Osteocyte (in vitro differentiated cells): ENCODE measurements at regions not wholly inside any gene's neighbourhood (a gene's known extent, or its start where the extent isn't known, plus 50 kb on each side); places are given as distances from the start of the nearest gene placed in this dataset.

Experiments
- DNase-seq: peaks from one replicate; pipeline ENCODE4 v3.0.0; 2021; ENCODE audit warnings: mixed read lengths; ENCODE audit not compliant: unreplicated experiment; ENCODE audit errors: extremely low spot score
- H3K27ac Mint-ChIP-seq: one replicate; pipeline ENCODE4 v1.8.0; 2021; ENCODE audit warnings: mild to moderate bottlenecking, mixed read lengths; ENCODE audit not compliant: unreplicated experiment
- H3K27me3 Mint-ChIP-seq: one replicate; pipeline ENCODE4 v1.8.0; 2021; ENCODE audit warnings: mixed read lengths; ENCODE audit not compliant: unreplicated experiment
- H3K36me3 Mint-ChIP-seq: one replicate; pipeline ENCODE4 v1.8.0; 2021; ENCODE audit warnings: mixed read lengths; ENCODE audit not compliant: unreplicated experiment
- H3K4me1 Mint-ChIP-seq: one replicate; pipeline ENCODE4 v1.8.0; 2021; ENCODE audit warnings: mixed read lengths; ENCODE audit not compliant: unreplicated experiment
- H3K4me3 Mint-ChIP-seq: one replicate; pipeline ENCODE4 v1.8.0; 2021; ENCODE audit warnings: mild to moderate bottlenecking, moderate library complexity, mixed read lengths; ENCODE audit not compliant: unreplicated experiment
- H3K9me3 Mint-ChIP-seq: one replicate; pipeline ENCODE4 v1.8.0; 2021; ENCODE audit warnings: mixed read lengths; ENCODE audit not compliant: unreplicated experiment
- TF ChIP-seq, protein P1 (sequence below): fragments of 200-600 bp; sonication (generic); IDR thresholded peaks from 2 replicates; pipeline ENCODE4 v1.5.0; 2021; ENCODE audit warnings: antibody characterized with exemption, mild to moderate bottlenecking, moderate library complexity

DNA sequence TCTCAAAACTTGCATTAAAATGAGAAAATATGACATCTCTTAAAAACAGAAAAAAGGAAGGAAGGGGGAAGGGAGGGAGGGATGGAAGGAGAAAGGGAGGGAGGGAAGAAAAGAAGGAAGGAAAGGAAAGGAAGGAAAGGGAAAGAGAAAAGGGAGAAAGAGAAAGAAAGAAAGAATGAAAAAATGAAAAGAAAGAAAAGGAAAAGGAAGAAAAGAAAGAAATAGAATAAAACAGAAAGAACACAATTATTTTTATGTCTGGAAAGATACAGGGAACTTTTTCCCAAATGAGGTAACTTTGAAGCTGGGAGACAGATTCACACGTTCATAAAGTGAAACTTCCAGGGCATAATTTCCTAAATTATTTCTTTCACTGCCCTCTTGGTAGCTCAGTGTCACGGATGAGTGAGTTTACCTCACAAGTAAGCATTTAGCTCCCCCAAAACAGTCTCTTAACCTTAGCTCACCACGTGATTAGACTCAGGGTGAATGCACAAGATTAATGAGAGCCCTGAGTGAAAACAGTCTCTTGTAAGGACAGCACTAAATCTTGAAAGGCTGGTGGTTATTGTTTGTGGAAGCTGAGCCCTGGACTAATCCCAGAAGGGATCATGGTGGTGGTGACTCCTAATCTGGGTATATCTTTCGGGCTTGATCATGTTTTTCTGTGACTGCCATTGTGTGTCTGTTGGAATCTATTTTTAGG lies 74.1 kb upstream of the HDAC9 start:
- no peaks in the 10 kb centered on the region for H3K27me3 Mint-ChIP-seq
- no peak for DNase-seq
- H3K27ac Mint-ChIP-seq = no peak overlapping the region
- H3K9me3 Mint-ChIP-seq = no peaks in the 10 kb centered on the region
- H3K4me3 Mint-ChIP-seq = no peak overlapping the region
- TF ChIP-seq, protein P1, sequence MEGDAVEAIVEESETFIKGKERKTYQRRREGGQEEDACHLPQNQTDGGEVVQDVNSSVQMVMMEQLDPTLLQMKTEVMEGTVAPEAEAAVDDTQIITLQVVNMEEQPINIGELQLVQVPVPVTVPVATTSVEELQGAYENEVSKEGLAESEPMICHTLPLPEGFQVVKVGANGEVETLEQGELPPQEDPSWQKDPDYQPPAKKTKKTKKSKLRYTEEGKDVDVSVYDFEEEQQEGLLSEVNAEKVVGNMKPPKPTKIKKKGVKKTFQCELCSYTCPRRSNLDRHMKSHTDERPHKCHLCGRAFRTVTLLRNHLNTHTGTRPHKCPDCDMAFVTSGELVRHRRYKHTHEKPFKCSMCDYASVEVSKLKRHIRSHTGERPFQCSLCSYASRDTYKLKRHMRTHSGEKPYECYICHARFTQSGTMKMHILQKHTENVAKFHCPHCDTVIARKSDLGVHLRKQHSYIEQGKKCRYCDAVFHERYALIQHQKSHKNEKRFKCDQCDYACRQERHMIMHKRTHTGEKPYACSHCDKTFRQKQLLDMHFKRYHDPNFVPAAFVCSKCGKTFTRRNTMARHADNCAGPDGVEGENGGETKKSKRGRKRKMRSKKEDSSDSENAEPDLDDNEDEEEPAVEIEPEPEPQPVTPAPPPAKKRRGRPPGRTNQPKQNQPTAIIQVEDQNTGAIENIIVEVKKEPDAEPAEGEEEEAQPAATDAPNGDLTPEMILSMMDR = no peak
- H3K4me1 Mint-ChIP-seq = peaks cover 20% of the 10 kb centered on the region
- no peaks in the 10 kb centered on the region for H3K36me3 Mint-ChIP-seq

DNA sequence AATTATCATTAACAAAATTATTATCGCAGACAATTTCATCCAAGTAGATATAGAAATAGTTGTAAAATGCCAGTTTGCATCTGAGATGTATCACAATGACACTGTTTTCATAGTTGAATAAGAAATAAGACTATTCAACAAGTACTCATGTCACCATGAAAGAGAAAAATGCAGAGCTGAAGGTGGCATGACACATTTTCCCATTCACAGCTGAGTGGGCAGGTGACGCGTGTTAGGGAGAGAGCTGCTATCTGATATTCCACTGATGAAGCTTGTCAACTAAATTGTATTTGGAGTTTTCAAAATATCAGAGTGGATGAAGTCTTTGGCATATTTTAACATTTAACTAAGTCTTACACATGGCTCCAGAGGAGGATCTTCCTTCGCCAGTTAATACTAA lies 70.3 kb upstream of the HDAC9 start:
- Mint-ChIP-seq H3K4me3 (no peak overlapping the region), H3K4me1 (peaks cover 43% of the 10 kb centered on the region), H3K36me3 (no peaks in the 10 kb centered on the region), H3K27me3 (no peaks in the 10 kb centered on the region), H3K27ac (no peak overlapping the region), H3K9me3 (no peaks in the 10 kb centered on the region)
- no peak for DNase-seq
- TF ChIP-seq, protein P1 = no peak

DNA sequence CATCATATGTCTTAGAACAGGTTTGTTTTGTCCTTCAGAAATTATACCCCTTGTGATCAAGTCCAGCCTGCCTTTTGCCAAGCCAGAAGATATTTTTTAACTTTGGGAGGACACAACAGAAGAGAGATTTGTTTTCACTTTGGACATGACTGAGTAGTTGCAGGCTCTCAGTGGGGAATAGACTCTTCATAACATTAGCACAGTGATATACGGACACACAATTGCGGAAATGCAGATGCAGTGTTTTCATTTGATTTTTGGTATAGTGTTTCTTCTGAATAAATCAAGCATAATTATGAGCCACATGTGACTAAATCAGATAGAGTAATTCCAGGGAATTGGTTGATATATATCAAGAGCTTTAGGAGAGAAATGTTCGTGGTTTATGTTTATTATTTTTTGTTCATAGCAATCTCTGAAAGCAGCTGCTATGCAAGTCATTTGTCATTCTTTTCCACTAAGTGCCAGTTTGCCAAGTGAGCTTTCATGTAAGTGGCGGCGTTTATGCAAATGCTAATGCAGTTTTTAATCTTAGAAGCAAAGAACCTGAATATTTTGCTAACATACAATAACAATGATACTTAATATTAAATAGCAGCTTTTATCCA lies 69.6 kb upstream of the HDAC9 start:
- Mint-ChIP-seq H3K27me3 (no peaks in the 10 kb centered on the region), H3K36me3 (no peaks in the 10 kb centered on the region), H3K9me3 (no peaks in the 10 kb centered on the region), H3K27ac (no peak overlapping the region), H3K4me3 (no peak overlapping the region), H3K4me1 (peaks cover 39% of the 10 kb centered on the region)
- TF ChIP-seq, protein P1 = no peak
- DNase-seq = no peak

DNA sequence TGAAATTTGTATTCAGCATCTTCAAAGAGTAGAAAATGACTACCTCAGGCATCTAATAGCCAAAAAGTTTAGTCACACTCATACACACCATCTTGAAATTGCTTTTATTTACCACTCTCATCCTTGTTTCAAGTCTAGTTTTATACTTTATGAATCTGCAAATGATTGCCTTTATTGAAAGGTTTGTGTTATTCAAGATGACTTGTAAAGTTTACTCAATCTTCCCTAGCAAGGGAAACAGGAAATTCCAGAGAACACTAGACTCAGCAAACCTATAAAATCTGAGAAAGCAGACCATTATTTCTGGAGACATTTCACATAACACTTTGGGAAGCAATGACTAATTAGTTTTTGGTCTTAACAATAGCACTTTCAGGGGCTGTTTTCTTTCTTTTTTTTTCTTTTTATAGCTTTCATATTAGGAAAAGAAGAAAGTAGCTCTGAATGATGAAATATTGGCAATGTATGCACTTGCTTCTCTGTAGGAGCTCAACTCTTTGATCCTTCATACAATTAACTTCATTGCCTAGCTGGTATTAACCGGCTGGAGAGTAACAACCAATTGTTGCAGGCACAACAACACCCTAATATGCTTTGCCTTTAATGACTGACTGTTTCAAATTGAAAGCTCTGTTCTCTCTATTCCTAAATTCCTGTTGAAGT lies 68.9 kb upstream of the HDAC9 start:
- DNase-seq = no peak

DNA sequence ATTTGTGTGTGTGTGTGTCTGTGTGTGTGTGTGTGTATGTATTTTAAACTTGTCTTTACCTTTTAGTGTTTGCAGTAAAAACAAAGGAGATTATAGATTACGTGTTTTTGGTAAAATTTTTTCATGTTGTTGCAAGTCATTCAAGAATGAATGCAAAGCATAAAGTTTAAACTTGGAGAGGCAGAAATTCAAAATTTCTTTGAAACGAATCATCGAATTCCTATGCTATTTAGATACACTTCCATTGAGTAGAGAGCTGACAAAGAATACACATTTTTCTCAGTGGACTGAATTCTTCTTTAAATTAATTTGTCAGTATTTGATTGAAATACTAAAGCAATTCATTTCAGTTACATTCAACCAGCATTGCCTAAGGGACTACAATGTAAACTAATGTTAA lies 66.0 kb upstream of the HDAC9 start:
- H3K27me3 Mint-ChIP-seq = no peaks in the 10 kb centered on the region
- peaks cover 36% of the 10 kb centered on the region for H3K4me1 Mint-ChIP-seq
- no peaks in the 10 kb centered on the region for H3K9me3 Mint-ChIP-seq

More for the DNA sequence above, 68.9 kb upstream of the HDAC9 start:
- TF ChIP-seq, protein P1 = no peak
- Mint-ChIP-seq H3K4me1 (peaks cover 36% of the 10 kb centered on the region), H3K4me3 (no peak overlapping the region), H3K27me3 (no peaks in the 10 kb centered on the region), H3K9me3 (no peaks in the 10 kb centered on the region), H3K36me3 (no peaks in the 10 kb centered on the region), H3K27ac (peak overlapping the region; percentile 44)

More for the DNA sequence above, 66.0 kb upstream of the HDAC9 start:
- TF ChIP-seq, protein P1 = no peak
- H3K27ac Mint-ChIP-seq = no peak overlapping the region
- no peak overlapping the region for H3K4me3 Mint-ChIP-seq
- H3K36me3 Mint-ChIP-seq = no peaks in the 10 kb centered on the region
- no peak for DNase-seq
